OCI-LY1 (cell line): ENCODE measurements at regions not wholly inside any gene's neighbourhood (a gene's known extent, or its start where the extent isn't known, plus 50 kb on each side); places are given as distances from the start of the nearest gene placed in this dataset.

ENCODE experiments used
- H2AFZ ChIP-seq: fragments of 200-600 bp; sonication (generic), shearing (Covaris generic); 2 replicates; pipeline ENCODE4 v1.6.0; 2014; ENCODE audit warnings: antibody characterized with exemption, mild to moderate bottlenecking, low read length
- H3F3A ChIP-seq: fragments of 200-600 bp; sonication (generic), shearing (Covaris generic); 2 replicates; pipeline ENCODE4 v1.6.0; 2014; ENCODE audit warnings: mild to moderate bottlenecking, antibody characterized with exemption, low read length, moderate library complexity; ENCODE audit not compliant: insufficient read depth
- H3K27ac ChIP-seq: fragments of 200-600 bp; sonication (generic); 2 replicates; pipeline ENCODE4 v1.5.1; 2014; ENCODE audit warnings: low read length, mixed run types, mild to moderate bottlenecking, low read depth; ENCODE audit not compliant: poor library complexity, severe bottlenecking
- H3K27me3 ChIP-seq: fragments of 200-600 bp; sonication (generic); 2 replicates; pipeline ENCODE4 v1.6.0; 2014; ENCODE audit warnings: antibody characterized with exemption, mild to moderate bottlenecking, low read length, moderate library complexity; ENCODE audit not compliant: insufficient read depth
- H3K36me3 ChIP-seq: fragments of 200-600 bp; sonication (generic); 2 replicates; pipeline ENCODE4 v1.6.1; 2014; ENCODE audit warnings: mild to moderate bottlenecking, antibody characterized with exemption, low read length, moderate library complexity, mixed read lengths; ENCODE audit not compliant: insufficient read depth
- H3K4me1 ChIP-seq: fragments of 200-600 bp; sonication (generic); 2 replicates; pipeline ENCODE4 v1.5.1; 2014; ENCODE audit warnings: mild to moderate bottlenecking, low read length, moderate library complexity; ENCODE audit not compliant: insufficient read depth, severe bottlenecking
- H3K4me2 ChIP-seq: fragments of 200-600 bp; sonication (generic), shearing (Covaris generic); 2 replicates; pipeline ENCODE4 v1.6.1; 2014; ENCODE audit warnings: low read length
- H3K4me3 ChIP-seq: fragments of 200-600 bp; sonication (generic); 2 replicates; pipeline ENCODE4 v1.5.1; 2014; ENCODE audit warnings: low read length, low read depth, mild to moderate bottlenecking, mixed read lengths; ENCODE audit not compliant: poor library complexity, severe bottlenecking
- H3K79me2 ChIP-seq: fragments of 200-600 bp; shearing (Covaris generic); 2 replicates; pipeline ENCODE4 v1.6.1; 2016; ENCODE audit warnings: mixed run types, low read length, mixed read lengths; ENCODE audit not compliant: insufficient read depth
- H3K9ac ChIP-seq: fragments of 200-600 bp; sonication (generic), shearing (Covaris generic); 2 replicates; pipeline ENCODE4 v1.6.1; 2014; ENCODE audit warnings: mild to moderate bottlenecking, low read length, mixed read lengths
- H3K9me2 ChIP-seq: fragments of 200-600 bp; sonication (generic), shearing (Covaris generic); 2 replicates; pipeline ENCODE4 v1.6.1; 2014; ENCODE audit warnings: low read depth, mild to moderate bottlenecking, low read length, mixed read lengths
- H3K9me3 ChIP-seq: fragments of 200-600 bp; shearing (Covaris generic); 2 replicates; pipeline ENCODE4 v1.6.1; 2014; ENCODE audit warnings: low read length, mixed read lengths
- H4K20me1 ChIP-seq: fragments of 200-600 bp; sonication (generic), shearing (Covaris generic); 2 replicates; pipeline ENCODE4 v1.6.0; 2016; ENCODE audit warnings: mild to moderate bottlenecking, low read length; ENCODE audit not compliant: insufficient read depth
- EZH2 ChIP-seq: fragments of 200-600 bp; sonication (generic), shearing (Covaris generic); IDR thresholded peaks from 2 replicates; pipeline ENCODE4 v1.8.0; 2017; ENCODE audit warnings: borderline replicate concordance, mixed run types, mild to moderate bottlenecking, antibody characterized with exemption, low read length, moderate library complexity, mixed read lengths
- TF ChIP-seq, protein P1 (sequence below): fragments of 200-600 bp; sonication (generic), shearing (Covaris generic); IDR thresholded peaks from 2 replicates; pipeline ENCODE4 v1.5.1; 2017; ENCODE audit warnings: mild to moderate bottlenecking, antibody characterized with exemption, low read length, moderate library complexity, mixed read lengths

DNA sequence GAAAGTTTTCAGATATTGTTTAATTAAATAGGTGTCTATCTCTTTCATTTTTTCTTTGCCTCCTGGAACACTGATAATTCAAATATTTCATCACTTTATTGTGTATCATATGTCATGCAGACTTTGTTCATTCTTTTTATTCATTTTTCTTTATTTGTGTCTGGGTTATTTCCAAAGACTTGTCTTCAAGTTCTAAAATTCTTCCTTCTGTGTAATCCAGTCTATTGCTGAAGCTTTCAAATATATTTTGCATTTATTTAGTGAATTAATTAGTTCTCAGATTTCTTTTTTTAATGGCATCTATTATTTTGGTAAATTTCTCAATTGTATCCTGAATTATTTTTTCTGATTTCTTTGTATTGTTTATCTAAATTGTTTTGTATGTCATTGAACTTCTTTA lies 70.1 kb downstream of the ZNF330 start:
- TF ChIP-seq, protein P1, sequence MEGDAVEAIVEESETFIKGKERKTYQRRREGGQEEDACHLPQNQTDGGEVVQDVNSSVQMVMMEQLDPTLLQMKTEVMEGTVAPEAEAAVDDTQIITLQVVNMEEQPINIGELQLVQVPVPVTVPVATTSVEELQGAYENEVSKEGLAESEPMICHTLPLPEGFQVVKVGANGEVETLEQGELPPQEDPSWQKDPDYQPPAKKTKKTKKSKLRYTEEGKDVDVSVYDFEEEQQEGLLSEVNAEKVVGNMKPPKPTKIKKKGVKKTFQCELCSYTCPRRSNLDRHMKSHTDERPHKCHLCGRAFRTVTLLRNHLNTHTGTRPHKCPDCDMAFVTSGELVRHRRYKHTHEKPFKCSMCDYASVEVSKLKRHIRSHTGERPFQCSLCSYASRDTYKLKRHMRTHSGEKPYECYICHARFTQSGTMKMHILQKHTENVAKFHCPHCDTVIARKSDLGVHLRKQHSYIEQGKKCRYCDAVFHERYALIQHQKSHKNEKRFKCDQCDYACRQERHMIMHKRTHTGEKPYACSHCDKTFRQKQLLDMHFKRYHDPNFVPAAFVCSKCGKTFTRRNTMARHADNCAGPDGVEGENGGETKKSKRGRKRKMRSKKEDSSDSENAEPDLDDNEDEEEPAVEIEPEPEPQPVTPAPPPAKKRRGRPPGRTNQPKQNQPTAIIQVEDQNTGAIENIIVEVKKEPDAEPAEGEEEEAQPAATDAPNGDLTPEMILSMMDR = no peak
- TF ChIP-seq EZH2 = no peak
- no peaks in the 10 kb centered on the region for H3K36me3 ChIP-seq
- H2AFZ ChIP-seq = no peak overlapping the region
- H3K4me3 ChIP-seq = no peak overlapping the region
- H3K27ac ChIP-seq = no peak overlapping the region
- H3K79me2 ChIP-seq = no peaks in the 10 kb centered on the region
- H3K9me2 ChIP-seq = no peaks in the 10 kb centered on the region
- H3K4me2 ChIP-seq = no peak overlapping the region
- no peaks in the 10 kb centered on the region for H3K4me1 ChIP-seq
- H3F3A ChIP-seq = no peaks in the 10 kb centered on the region
- H3K9me3 ChIP-seq = no peaks in the 10 kb centered on the region
- H3K27me3 ChIP-seq = no peaks in the 10 kb centered on the region
- H3K9ac ChIP-seq = no peak overlapping the region
- no peaks in the 10 kb centered on the region for H4K20me1 ChIP-seq

DNA sequence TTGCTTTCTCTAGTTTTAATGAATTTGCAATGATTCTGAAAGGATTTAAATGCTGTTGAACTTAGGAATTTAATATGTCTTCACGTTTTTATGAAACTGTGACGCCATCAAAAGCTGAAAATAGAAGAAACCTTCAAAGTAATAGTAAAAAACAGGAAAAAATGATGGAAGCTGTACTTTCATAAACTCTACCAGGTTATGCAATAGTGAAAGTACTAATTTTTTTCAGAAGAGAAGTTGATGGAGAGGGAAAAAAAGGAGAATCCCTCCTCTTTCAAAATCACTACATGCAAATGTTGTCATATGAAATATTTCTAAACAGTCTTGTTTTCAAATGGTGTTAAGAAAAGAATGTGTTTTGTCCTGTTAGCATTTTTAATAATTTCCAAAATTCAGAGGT lies 73.6 kb downstream of the ZNF330 start:
- Histone ChIP-seq H3K79me2 (no peaks in the 10 kb centered on the region), H3K9me3 (no peaks in the 10 kb centered on the region), H3K9ac (no peak overlapping the region), H3K4me1 (no peaks in the 10 kb centered on the region), H3K9me2 (no peaks in the 10 kb centered on the region), H3K27me3 (no peaks in the 10 kb centered on the region), H3F3A (no peaks in the 10 kb centered on the region), H3K4me3 (no peak overlapping the region), H2AFZ (no peak overlapping the region), H4K20me1 (no peaks in the 10 kb centered on the region), H3K36me3 (no peaks in the 10 kb centered on the region), H3K27ac (no peak overlapping the region), H3K4me2 (no peak overlapping the region)
- no peak for TF ChIP-seq EZH2
- TF ChIP-seq, protein P1 = no peak

DNA sequence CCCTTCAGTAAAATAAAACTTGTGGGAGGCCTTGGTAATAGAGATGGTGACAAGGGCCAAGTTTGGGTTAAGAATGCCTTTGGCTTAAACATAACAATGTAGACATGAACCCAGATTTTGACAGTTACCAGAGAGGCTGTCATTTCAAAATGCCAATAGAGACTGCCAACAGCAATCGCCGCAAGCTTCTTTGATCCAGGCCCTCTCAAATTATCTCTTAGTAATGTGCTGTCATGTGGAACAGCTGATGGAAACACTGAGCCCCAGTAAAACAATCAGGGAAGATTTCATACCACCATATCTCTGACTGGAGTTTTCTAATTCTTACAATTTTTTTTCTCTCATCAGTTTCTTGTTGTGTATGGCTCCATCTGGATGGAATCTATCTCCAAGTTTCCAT lies 80.5 kb downstream of the ZNF330 start:
- H3K9me3 ChIP-seq = no peaks in the 10 kb centered on the region
- H3K9me2 ChIP-seq = no peaks in the 10 kb centered on the region
- no peaks in the 10 kb centered on the region for H3K27me3 ChIP-seq
- no peaks in the 10 kb centered on the region for H3F3A ChIP-seq
- H3K9ac ChIP-seq = no peak overlapping the region
- H3K4me2 ChIP-seq = no peak overlapping the region
- no peak overlapping the region for H2AFZ ChIP-seq
- no peaks in the 10 kb centered on the region for H4K20me1 ChIP-seq
- H3K27ac ChIP-seq = no peak overlapping the region
- no peaks in the 10 kb centered on the region for H3K79me2 ChIP-seq
- H3K36me3 ChIP-seq = no peaks in the 10 kb centered on the region
- H3K4me3 ChIP-seq = no peak overlapping the region
- no peaks in the 10 kb centered on the region for H3K4me1 ChIP-seq
- TF ChIP-seq EZH2 = no peak

DNA sequence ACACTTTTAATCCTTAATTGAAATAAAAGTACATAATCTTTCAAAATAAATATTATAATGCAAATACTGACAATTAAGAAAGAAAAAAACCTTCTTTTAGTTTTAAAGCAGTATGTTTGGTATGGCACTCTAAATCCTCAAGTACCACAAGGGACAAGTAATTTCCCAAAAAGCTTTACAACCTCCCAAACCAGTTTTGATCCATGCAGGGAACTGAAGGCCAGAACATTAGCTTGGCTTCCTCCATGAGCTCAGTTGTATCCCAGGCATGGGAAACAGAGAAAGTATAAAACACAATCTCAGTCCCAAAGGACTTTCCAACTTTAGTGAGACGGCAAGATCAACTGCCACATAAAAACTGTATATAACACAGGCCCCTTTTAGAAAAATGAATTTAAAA lies 82.2 kb downstream of the ZNF330 start:
- H2AFZ ChIP-seq = no peak overlapping the region
- H3K27me3 ChIP-seq = no peaks in the 10 kb centered on the region
- H3K9me2 ChIP-seq = no peaks in the 10 kb centered on the region
- no peak overlapping the region for H3K4me2 ChIP-seq
- no peak overlapping the region for H3K27ac ChIP-seq
- no peaks in the 10 kb centered on the region for H3K79me2 ChIP-seq
- H3K4me3 ChIP-seq = no peak overlapping the region
- H3K4me1 ChIP-seq = no peaks in the 10 kb centered on the region
- H3K9ac ChIP-seq = no peak overlapping the region
- no peaks in the 10 kb centered on the region for H3F3A ChIP-seq
- TF ChIP-seq, protein P1 = no peak
- TF ChIP-seq EZH2 = no peak
- H3K9me3 ChIP-seq = no peaks in the 10 kb centered on the region
- H3K36me3 ChIP-seq = no peaks in the 10 kb centered on the region
- H4K20me1 ChIP-seq = no peaks in the 10 kb centered on the region
